Right lobe of liver (tissue), 6 donors: ENCODE measurements at regions not wholly inside any gene's neighbourhood (a gene's known extent, or its start where the extent isn't known, plus 50 kb on each side); places are given as distances from the start of the nearest gene placed in this dataset.

Experiments
- ATAC-seq, 4 donors: fragments of 200-7000 bp; cut with Tn5 transposase; one replicate each; pipeline ENCODE4 v1.9.1; 2020; ENCODE audit warnings: mild to moderate bottlenecking in 4 of 4, moderate library complexity in 4 of 4
- DNase-seq, 3 donors: peaks; one replicate each; pipeline ENCODE4 v3.0.0-alpha.2; 2020
- H3K27ac ChIP-seq, 3 donors: fragments of 200-600 bp; one replicate each; pipeline ENCODE4 v1.8.0; 2022
- H3K27me3 ChIP-seq, 2 donors: fragments of 200-600 bp; one replicate each; pipeline ENCODE4 v1.8.0; 2022
- H3K36me3 ChIP-seq, 4 donors: fragments of 200-600 bp; sonication (generic) in 1 of 4; one replicate each; pipeline versions ENCODE4 v1.5.1 to v1.8.0; 2017 to 2022; ENCODE audit warnings: control low read depth in 1 of 4
- H3K4me1 ChIP-seq, 4 donors: fragments of 200-600 bp; sonication (generic) in 1 of 4; one replicate each; pipeline versions ENCODE4 v1.5.1 to v1.8.0; 2017 to 2022; ENCODE audit warnings: control low read depth in 1 of 4
- H3K4me3 ChIP-seq, 3 donors: fragments of 200-600 bp; one replicate each; pipeline ENCODE4 v1.8.0; 2022
- H3K9me3 ChIP-seq, 4 donors: fragments of 200-600 bp; sonication (generic) in 1 of 4; one replicate each; pipeline versions ENCODE4 v1.5.1 to v1.8.0; 2017 to 2022; ENCODE audit warnings: control low read depth in 1 of 4
- POLR2A ChIP-seq: fragments of 450-650 bp; IDR thresholded peaks from one replicate; pipeline ENCODE4 v1.6.1; 2017; ENCODE audit warnings: antibody characterized with exemption, mild to moderate bottlenecking
- WGBS: methylation state at CpG from one replicate; pipeline ENCODE4 v1.1.6; 2018; ENCODE audit warnings: low coverage, low lambda C conversion rate; ENCODE audit not compliant: insufficient coverage; ENCODE audit errors: missing lambda C conversion rate; 5-methylcytosine and 5-hydroxymethylcytosine counted together
- intact Hi-C, 2 donors: fragments of 100-400 bp; cut with DNase I; formaldehyde crosslinking; loops; one replicate each; pipeline versions ENCODE4 v1.11.2 to v1.14.1; 2022
- TF ChIP-seq, protein P1 (sequence below), 4 donors: fragments of 200-600 bp in 3 of 4; fragments of 450-650 bp in 1 of 4; IDR thresholded peaks; one replicate each; pipeline versions ENCODE4 v1.5.1 to v1.8.0; 2016 to 2022; ENCODE audit warnings: antibody characterized with exemption in 4 of 4, mild to moderate bottlenecking in 2 of 4
- donor health status: DM: no; HTN: yes; CAD: no.
- donor health status: DM: no; HTN: no; CAD: no.
- donor health status: DM: no; HTN: no; CAD: no.
- donor health status: DM: no; HTN: yes; CAD: no.
- donor health status: DM: no; HTN: yes; CAD: no.

DNA sequence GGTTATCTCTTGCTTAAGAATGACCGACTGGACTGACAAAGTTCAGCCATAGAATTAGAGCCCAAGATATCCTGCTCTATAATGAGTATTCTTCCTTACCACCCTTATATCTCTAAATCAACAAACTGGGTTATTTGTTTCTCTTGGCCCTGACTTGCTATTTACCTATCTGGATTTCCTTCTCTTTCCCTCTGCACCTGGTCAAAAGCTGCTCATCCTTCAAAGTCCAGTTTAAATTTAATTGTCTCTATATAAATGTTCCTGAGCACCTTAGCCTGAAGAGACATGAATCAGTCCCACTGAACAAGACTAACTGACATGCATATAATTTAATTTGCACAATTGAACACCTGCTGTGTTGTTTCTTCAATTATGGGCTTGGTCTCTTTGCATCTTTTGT lies 127.1 kb upstream of the KCNJ15 start:
- intact Hi-C loops, result loop anchor here in 1 of 2 donors (10.0 kb wide), 1 partner anchor 375 kb away; no protein-coding TSS in a partner anchor
- no peak overlapping the region for H3K27ac ChIP-seq
- no peak for ATAC-seq

GRCh38 chr21:38133240-38133639 lies 123.6 kb upstream of the KCNJ15 start:
- Histone ChIP-seq H3K4me1 (no peaks in the 10 kb centered on the region), H3K27ac (no peak overlapping the region), H3K27me3 (no peaks in the 10 kb centered on the region), H3K36me3 (no peaks in the 10 kb centered on the region), H3K9me3 (no peaks in the 10 kb centered on the region), H3K4me3 (no peak overlapping the region)
- intact Hi-C loops, result no loop called here
- WGBS, result 79% methylated on average over 3 of the region's 3 CpGs
- DNase-seq (no peak), ATAC-seq (no peak)
- no peak for TF ChIP-seq POLR2A
- TF ChIP-seq, protein P1, sequence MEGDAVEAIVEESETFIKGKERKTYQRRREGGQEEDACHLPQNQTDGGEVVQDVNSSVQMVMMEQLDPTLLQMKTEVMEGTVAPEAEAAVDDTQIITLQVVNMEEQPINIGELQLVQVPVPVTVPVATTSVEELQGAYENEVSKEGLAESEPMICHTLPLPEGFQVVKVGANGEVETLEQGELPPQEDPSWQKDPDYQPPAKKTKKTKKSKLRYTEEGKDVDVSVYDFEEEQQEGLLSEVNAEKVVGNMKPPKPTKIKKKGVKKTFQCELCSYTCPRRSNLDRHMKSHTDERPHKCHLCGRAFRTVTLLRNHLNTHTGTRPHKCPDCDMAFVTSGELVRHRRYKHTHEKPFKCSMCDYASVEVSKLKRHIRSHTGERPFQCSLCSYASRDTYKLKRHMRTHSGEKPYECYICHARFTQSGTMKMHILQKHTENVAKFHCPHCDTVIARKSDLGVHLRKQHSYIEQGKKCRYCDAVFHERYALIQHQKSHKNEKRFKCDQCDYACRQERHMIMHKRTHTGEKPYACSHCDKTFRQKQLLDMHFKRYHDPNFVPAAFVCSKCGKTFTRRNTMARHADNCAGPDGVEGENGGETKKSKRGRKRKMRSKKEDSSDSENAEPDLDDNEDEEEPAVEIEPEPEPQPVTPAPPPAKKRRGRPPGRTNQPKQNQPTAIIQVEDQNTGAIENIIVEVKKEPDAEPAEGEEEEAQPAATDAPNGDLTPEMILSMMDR (IDR thresholded peaks at IDR 0.05), result no peak

More for the DNA sequence above, 127.1 kb upstream of the KCNJ15 start:
- TF ChIP-seq POLR2A, result no peak
- TF ChIP-seq, protein P1 (IDR thresholded peaks at IDR 0.05), result no peak
- Histone ChIP-seq H3K4me3 (no peak overlapping the region), H3K27me3 (no peaks in the 10 kb centered on the region), H3K4me1 (no peaks in the 10 kb centered on the region), H3K36me3 (no peaks in the 10 kb centered on the region), H3K9me3 (no peaks in the 10 kb centered on the region)
- DNase-seq, result no peak
- no CpG with 5 or more reads among the region's 1 CpG for WGBS

GRCh38 chr21:38134084-38134873 lies 122.5 kb upstream of the KCNJ15 start:
- TF ChIP-seq, protein P1 (IDR thresholded peaks at IDR 0.05), result no peak
- TF ChIP-seq POLR2A, result no peak
- intact Hi-C loops, result no loop called here
- H3K36me3 ChIP-seq, result no peaks in the 10 kb centered on the region
- no peaks in the 10 kb centered on the region for H3K9me3 ChIP-seq
- H3K27me3 ChIP-seq, result no peaks in the 10 kb centered on the region
- WGBS, result 79% methylated on average over 2 of the region's 3 CpGs
- DNase-seq (no peak), ATAC-seq (no peak)
- peaks cover 0 to 5% (median 2%) of the 10 kb centered on the region in 4 donors for H3K4me1 ChIP-seq
- H3K27ac ChIP-seq, result no peak overlapping the region
- no peak overlapping the region for H3K4me3 ChIP-seq

DNA sequence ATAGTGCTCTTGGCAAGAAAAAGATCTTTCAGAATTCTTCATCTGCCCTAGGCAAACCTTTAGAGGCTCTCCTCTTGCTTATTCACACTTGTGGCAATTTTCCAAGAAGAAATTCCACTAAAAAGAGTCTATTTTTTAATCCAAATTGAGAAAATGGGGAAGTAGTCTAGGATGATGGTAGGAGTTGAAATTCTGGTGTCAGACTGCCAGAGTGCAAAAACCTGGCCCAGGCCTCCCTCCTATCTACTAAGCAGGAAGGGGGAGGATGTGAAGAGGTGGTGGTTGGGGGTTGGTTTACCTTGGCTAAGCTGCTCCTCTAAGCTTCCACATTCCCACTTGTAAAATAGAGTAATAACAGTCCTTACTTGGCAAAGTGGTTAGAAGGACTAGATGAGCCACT lies 120.6 kb upstream of the KCNJ15 start:
- intact Hi-C loops, result no loop called here
- Histone ChIP-seq H3K9me3 (no peaks in the 10 kb centered on the region), H3K27ac (no peak overlapping the region), H3K4me3 (no peak overlapping the region), H3K27me3 (no peaks in the 10 kb centered on the region), H3K36me3 (no peaks in the 10 kb centered on the region), H3K4me1 (peaks cover 0 to 19% (median 13%) of the 10 kb centered on the region in 4 donors)
- DNase-seq, result no peak
- TF ChIP-seq POLR2A, result no peak
- TF ChIP-seq, protein P1 (IDR thresholded peaks at IDR 0.05), result no peak
- ATAC-seq, result no peak
